Endometrium (tissue), 2 donors: ENCODE measurements at regions not wholly inside any gene's neighbourhood (a gene's known extent, or its start where the extent isn't known, plus 50 kb on each side); places are given as distances from the start of the nearest gene placed in this dataset.
"Not testable (repeated sequence)": the region's sequence is repeated elsewhere in the genome, so short reads cannot be mapped to it uniquely, and the experiment has no call there.

Experiments
- FAIRE-seq: peaks from 2 replicates; lab custom pipeline; 2012; peaks lifted over from hg19 to GRCh38; lab: Jason Lieb, UNC
- donor health status: control.
- donor health status: control.

- FAIRE-seq: no peak
Measured at GRCh38 chr12:4822572-4822971, 87.1 kb upstream of the KCNA1 start.

- no peak for FAIRE-seq
Measured at GRCh38 chr12:4824380-4824779, 85.3 kb upstream of the KCNA1 start.

- no peak for FAIRE-seq
Measured at GRCh38 chr12:4825011-4825858, 84.5 kb upstream of the KCNA1 start.

- FAIRE-seq: no peak
Measured at GRCh38 chr12:4826909-4827308, 82.8 kb upstream of the KCNA1 start.

GRCh38 chr12:4828176-4828575, 81.5 kb upstream of the KCNA1 start:
- FAIRE-seq: no peak

- FAIRE-seq: no peak
Measured at GRCh38 chr12:4829161-4829792, 80.4 kb upstream of the KCNA1 start.

GRCh38 chr12:4829793-4830162, 79.9 kb upstream of the KCNA1 start:
- no peak for FAIRE-seq

- no peak for FAIRE-seq
Measured at GRCh38 chr12:4830556-4831210, 79.0 kb upstream of the KCNA1 start.

GRCh38 chr12:4833053-4833452, 76.7 kb upstream of the KCNA1 start:
- FAIRE-seq: no peak

GRCh38 chr12:4833524-4833923, 76.2 kb upstream of the KCNA1 start:
- FAIRE-seq: no peak

- not testable (repeated sequence) for FAIRE-seq
Measured at GRCh38 chr12:4842401-4842800, 67.3 kb upstream of the KCNA1 start.

GRCh38 chr12:4843907-4844306, 65.8 kb upstream of the KCNA1 start:
- FAIRE-seq: no peak

GRCh38 chr12:4847713-4848112, 62.0 kb upstream of the KCNA1 start:
- no peak for FAIRE-seq

- FAIRE-seq: peak; percentile 78
Measured at GRCh38 chr12:4849115-4849541, 60.6 kb upstream of the KCNA1 start.

GRCh38 chr12:4849795-4850345, 59.8 kb upstream of the KCNA1 start:
- no peak for FAIRE-seq

GRCh38 chr12:4850857-4851380, 58.8 kb upstream of the KCNA1 start:
- no peak for FAIRE-seq

GRCh38 chr12:4852308-4852707, 57.4 kb upstream of the KCNA1 start:
- FAIRE-seq: no peak

GRCh38 chr12:4852911-4853310, 56.8 kb upstream of the KCNA1 start:
- FAIRE-seq: no peak

GRCh38 chr12:4855121-4855924, 54.4 kb upstream of the KCNA1 start:
- FAIRE-seq: no peak

- FAIRE-seq: no peak
Measured at GRCh38 chr12:4856596-4856995, 53.1 kb upstream of the KCNA1 start.

- no peak for FAIRE-seq
Measured at GRCh38 chr12:4857472-4858291, 52.0 kb upstream of the KCNA1 start.
